ENCODE measurements at regions not wholly inside any gene's neighbourhood (a gene's known extent, or its start where the extent isn't known, plus 50 kb on each side); places are given as distances from the start of the nearest gene placed in this dataset.

- TF ChIP-seq EZH2phosphoT487 (IDR thresholded peaks at IDR 0.05; ENCODE audit: insufficient read depth, low read depth), result no peak
- TF ChIP-seq EZH2 (IDR thresholded peaks at IDR 0.05; ENCODE audit: insufficient read depth, poor library complexity, severe bottlenecking), result no peak
Observed at GRCh38 chrX:11995146-11995545, 143.1 kb upstream of the FRMPD4 start.

All from GM23248 (cell line).